CD4-positive, alpha-beta T cell (primary cell): ENCODE measurements at regions not wholly inside any gene's neighbourhood (a gene's known extent, or its start where the extent isn't known, plus 50 kb on each side); places are given as distances from the start of the nearest gene placed in this dataset.

Source experiments
- ATAC-seq: fragments of 200-7000 bp; cut with Tn5 transposase; one replicate; pipeline ENCODE4 v1.10.0; 2022; ENCODE audit warnings: mild to moderate bottlenecking; ENCODE audit not compliant: poor library complexity
- CTCF ChIA-PET: fragments of 350-600 bp; sonication (Branson Sonifier 250); formaldehyde crosslinking; loops from one replicate; lab custom pipeline; 2021; ENCODE audit warnings: antibody characterized with exemption, inconsistent platforms; lab: Charles Lee
- POLR2A ChIA-PET: fragments of 350-600 bp; sonication (Branson Sonifier 250); formaldehyde crosslinking; loops from one replicate; lab custom pipeline; 2021; ENCODE audit warnings: antibody characterized with exemption, inconsistent platforms; lab: Charles Lee
- DNase-seq, 14 experiments: peaks; one replicate each; pipeline ENCODE4 v3.0.0-alpha.2; 2013 to 2020; ENCODE audit warnings: mixed read lengths in 2 of 14
- H3K27ac ChIP-seq, 2 donors: one replicate each; pipeline versions ENCODE4 v1.5.1 to v1.7.0; 2013; ENCODE audit warnings: low read length in 2 of 2, low read depth in 1 of 2, mild to moderate bottlenecking in 1 of 2
- H3K27me3 ChIP-seq, 2 experiments: 1 replicate in 1 of 2; 2 replicates in 1 of 2; pipeline versions ENCODE4 v1.6.1 to v1.7.0; 2013; ENCODE audit warnings: low read length in 2 of 2, control low read depth in 1 of 2, mild to moderate bottlenecking in 1 of 2, moderate library complexity in 1 of 2; ENCODE audit not compliant: insufficient read depth in 2 of 2, control insufficient read depth in 1 of 2
- H3K36me3 ChIP-seq: one replicate; pipeline ENCODE4 v1.6.1; 2013; ENCODE audit warnings: low read length, control low read depth; ENCODE audit not compliant: insufficient read depth
- H3K4me1 ChIP-seq: one replicate; pipeline ENCODE4 v1.6.1; 2013; ENCODE audit warnings: low read length, control low read depth; ENCODE audit not compliant: insufficient read depth
- H3K4me3 ChIP-seq: one replicate; pipeline ENCODE4 v1.5.1; 2013; ENCODE audit warnings: mild to moderate bottlenecking, low read length, moderate library complexity
- H3K9me3 ChIP-seq, 2 experiments: 1 replicate in 1 of 2; 2 replicates in 1 of 2; pipeline versions ENCODE4 v1.6.1 to v1.7.0; 2013; ENCODE audit warnings: low read length in 2 of 2, mild to moderate bottlenecking in 2 of 2, control low read depth in 1 of 2, moderate library complexity in 1 of 2; ENCODE audit not compliant: control insufficient read depth in 1 of 2, insufficient read depth in 1 of 2
- H3K27ac Mint-ChIP-seq: one replicate; pipeline ENCODE4 v1.8.0; 2020; ENCODE audit warnings: mixed read lengths
- H3K27me3 Mint-ChIP-seq: one replicate; pipeline ENCODE4 v1.8.0; 2021; ENCODE audit warnings: mixed read lengths
- H3K36me3 Mint-ChIP-seq: one replicate; pipeline ENCODE4 v1.8.0; 2021; ENCODE audit warnings: low read depth, mixed read lengths
- H3K4me1 Mint-ChIP-seq: one replicate; pipeline ENCODE4 v1.8.0; 2021; ENCODE audit warnings: low read depth, mixed read lengths
- H3K4me3 Mint-ChIP-seq: one replicate; pipeline ENCODE4 v1.8.0; 2020; ENCODE audit warnings: mild to moderate bottlenecking, mixed read lengths
- H3K9me3 Mint-ChIP-seq: one replicate; pipeline ENCODE4 v1.8.0; 2020; ENCODE audit warnings: mixed read lengths
- CTCF ChIP-seq: fragments of 200-600 bp; IDR thresholded peaks from one replicate; pipeline ENCODE4 v1.8.0; 2022; ENCODE audit warnings: antibody characterized with exemption, mild to moderate bottlenecking
- intact Hi-C, 2 experiments: fragments of 100-400 bp; cut with DNase I in 1 of 2; cut with micrococcal nuclease in 1 of 2; formaldehyde crosslinking; loops; one replicate each; pipeline versions ENCODE4 v1.15.1 to v1.9.0; 2023 to 2025; cut with DNase I, micrococcal nuclease

DNA sequence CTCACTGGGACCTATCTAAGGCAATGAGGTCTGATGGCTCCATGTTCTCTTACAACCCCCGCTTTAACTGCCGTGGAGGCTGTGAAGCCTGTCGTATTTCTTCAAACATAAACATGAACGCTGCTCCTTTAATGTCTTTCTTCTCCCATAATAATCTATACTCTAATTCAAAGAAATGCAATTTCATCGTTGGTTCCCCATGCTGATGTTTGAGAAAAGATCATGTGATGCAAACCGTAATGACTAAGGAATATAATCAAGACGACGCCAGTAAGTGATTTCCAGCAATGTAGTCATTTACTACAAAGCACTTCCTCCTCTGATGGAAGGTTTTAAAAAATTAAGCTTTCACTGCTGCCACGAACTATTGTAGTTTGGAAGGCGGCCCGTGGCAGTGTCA lies 102.6 kb upstream of the NEBL start:
- H3K27ac Mint-ChIP-seq = no peak overlapping the region
- H3K4me1 Mint-ChIP-seq = no peaks in the 10 kb centered on the region
- DNase-seq (no peak), ATAC-seq (no peak)
- no peaks in the 10 kb centered on the region for H3K27me3 ChIP-seq
- no peaks in the 10 kb centered on the region for H3K36me3 ChIP-seq
- no peak overlapping the region for H3K4me3 Mint-ChIP-seq
- CTCF ChIA-PET = no interaction called here
- POLR2A ChIA-PET = no interaction called here
- intact Hi-C loops = no loop called here
- H3K4me1 ChIP-seq = no peaks in the 10 kb centered on the region
- H3K9me3 ChIP-seq = no peaks in the 10 kb centered on the region
- no peaks in the 10 kb centered on the region for H3K9me3 Mint-ChIP-seq
- TF ChIP-seq CTCF = no peak
- no peak overlapping the region for H3K4me3 ChIP-seq
- H3K27me3 Mint-ChIP-seq = no peaks in the 10 kb centered on the region
- H3K36me3 Mint-ChIP-seq = no peaks in the 10 kb centered on the region
- no peak overlapping the region for H3K27ac ChIP-seq

DNA sequence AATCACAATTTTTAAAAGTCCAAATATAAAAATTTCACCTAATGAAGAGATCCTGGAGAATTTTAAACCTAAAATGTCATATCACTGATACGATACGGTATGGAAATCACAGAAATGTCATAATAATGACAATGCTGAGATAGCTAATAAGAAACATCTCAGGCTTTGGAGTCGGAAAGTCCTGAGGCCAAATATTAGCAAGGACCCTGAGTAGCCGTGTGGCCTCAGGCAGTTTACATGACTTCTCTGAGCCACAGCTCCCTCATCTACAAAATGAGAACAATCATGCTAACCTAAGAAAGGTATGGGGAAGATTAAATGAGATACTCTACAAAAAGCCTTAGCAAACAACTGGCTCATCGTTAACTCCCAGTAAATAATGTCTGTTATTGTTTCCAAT lies 100.9 kb upstream of the NEBL start:
- no peak for DNase-seq
- no peak overlapping the region for H3K4me3 Mint-ChIP-seq

DNA sequence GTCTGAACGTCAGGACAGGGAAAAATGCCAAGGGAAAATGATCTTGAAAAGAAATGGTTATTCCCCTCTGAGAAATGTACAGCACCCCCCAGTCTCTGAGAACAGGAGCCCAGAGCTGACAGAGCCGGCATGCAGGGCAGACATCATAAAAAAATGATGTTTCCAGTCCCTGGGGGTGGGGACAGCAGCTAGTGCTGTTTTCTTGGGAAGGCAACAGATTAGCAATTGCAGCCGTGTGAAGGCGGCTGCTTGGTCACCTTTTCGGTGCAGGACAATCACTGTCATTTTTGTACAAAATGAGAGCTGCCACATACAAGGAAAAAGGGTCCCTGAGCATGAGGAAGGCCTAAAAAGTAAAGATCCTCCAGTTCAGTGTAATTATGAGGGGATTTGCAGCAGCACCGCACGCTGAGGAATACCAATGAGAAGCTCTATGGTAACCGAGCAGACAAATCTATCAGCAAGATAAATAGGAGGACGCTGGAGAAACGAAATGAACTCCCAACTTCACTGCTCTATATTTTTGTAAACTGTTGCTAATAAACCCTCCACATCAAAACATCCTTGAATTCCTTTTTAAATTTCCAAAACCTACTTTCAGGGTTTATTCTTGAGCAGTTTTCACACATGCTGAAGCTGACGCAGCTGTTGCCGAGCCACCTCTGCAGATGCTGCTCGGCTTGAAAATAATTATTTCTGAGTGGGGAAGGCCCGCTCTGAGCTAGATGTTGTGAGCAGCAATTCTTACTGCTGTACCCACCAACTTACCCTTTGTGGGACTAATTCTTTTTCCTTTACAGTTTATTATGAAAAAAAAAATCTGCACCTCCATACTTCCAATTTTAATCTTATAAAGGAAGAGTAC lies 98.2 kb upstream of the NEBL start:
- H3K27ac Mint-ChIP-seq = no peak overlapping the region
- H3K9me3 Mint-ChIP-seq = no peaks in the 10 kb centered on the region

More for the DNA sequence above, 100.9 kb upstream of the NEBL start:
- TF ChIP-seq CTCF = no peak
- no peaks in the 10 kb centered on the region for H3K36me3 Mint-ChIP-seq
- H3K9me3 Mint-ChIP-seq = no peaks in the 10 kb centered on the region
- intact Hi-C loops = no loop called here
- Histone ChIP-seq H3K9me3 (no peaks in the 10 kb centered on the region), H3K36me3 (no peaks in the 10 kb centered on the region), H3K4me1 (no peaks in the 10 kb centered on the region), H3K27me3 (no peaks in the 10 kb centered on the region), H3K27ac (no peak overlapping the region), H3K4me3 (no peak overlapping the region)
- no peak for ATAC-seq
- H3K4me1 Mint-ChIP-seq = no peaks in the 10 kb centered on the region
- no peak overlapping the region for H3K27ac Mint-ChIP-seq
- no peaks in the 10 kb centered on the region for H3K27me3 Mint-ChIP-seq
- ChIA-PET POLR2A (no interaction called here), CTCF (no interaction called here)

More for the DNA sequence above, 98.2 kb upstream of the NEBL start:
- Histone ChIP-seq H3K36me3 (no peaks in the 10 kb centered on the region), H3K27me3 (no peaks in the 10 kb centered on the region), H3K9me3 (peaks cover 0 to 4% of the 10 kb centered on the region in 2 experiments), H3K4me3 (no peak overlapping the region), H3K27ac (no peak overlapping the region), H3K4me1 (no peaks in the 10 kb centered on the region)
- TF ChIP-seq CTCF = no peak
- Mint-ChIP-seq H3K4me3 (no peak overlapping the region), H3K4me1 (no peaks in the 10 kb centered on the region), H3K27me3 (no peaks in the 10 kb centered on the region), H3K36me3 (no peaks in the 10 kb centered on the region)
- ATAC-seq = no peak
- ChIA-PET CTCF (no interaction called here), POLR2A (no interaction called here)
- no peak for DNase-seq
- intact Hi-C loops = no loop called here
